ENCODE measurements at regions not wholly inside any gene's neighbourhood (a gene's known extent, or its start where the extent isn't known, plus 50 kb on each side); places are given as distances from the start of the nearest gene placed in this dataset.

DNA sequence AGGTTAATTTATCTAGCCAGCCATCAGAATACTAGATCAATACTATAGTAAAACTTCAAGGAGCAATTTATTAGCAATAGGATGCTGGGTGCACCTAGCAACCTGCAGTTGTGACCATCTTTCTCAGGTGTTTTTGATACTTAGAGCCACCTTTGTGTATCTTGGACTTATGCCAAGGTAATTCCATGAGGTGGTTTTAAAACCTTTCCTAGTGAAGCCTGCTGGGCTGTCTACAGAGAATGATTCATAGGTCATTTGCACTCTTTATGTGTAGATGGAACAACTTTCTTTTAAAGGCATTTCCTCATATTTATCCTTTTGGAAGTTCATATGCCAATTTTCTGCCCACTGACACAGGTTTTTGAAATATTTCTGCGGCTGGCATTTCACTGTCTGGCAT lies 1030.1 kb upstream of the POU3F3 start:
- Mint-ChIP-seq H3K4me3 (no peak overlapping the region), H3K36me3 (ENCODE audit: low read depth) (no peaks in the 10 kb centered on the region), H3K27ac (no peak overlapping the region), H3K27me3 (no peaks in the 10 kb centered on the region), H3K9me3 (peaks cover 14% of the 10 kb centered on the region), H3K4me1 (no peaks in the 10 kb centered on the region)
- intact Hi-C loops (cut with micrococcal nuclease) = no loop called here
- no peak for ATAC-seq (ENCODE audit: low read depth)
- POLR2A ChIA-PET = no interaction called here
- CTCF ChIA-PET = no interaction called here
- TF ChIP-seq, protein P1, sequence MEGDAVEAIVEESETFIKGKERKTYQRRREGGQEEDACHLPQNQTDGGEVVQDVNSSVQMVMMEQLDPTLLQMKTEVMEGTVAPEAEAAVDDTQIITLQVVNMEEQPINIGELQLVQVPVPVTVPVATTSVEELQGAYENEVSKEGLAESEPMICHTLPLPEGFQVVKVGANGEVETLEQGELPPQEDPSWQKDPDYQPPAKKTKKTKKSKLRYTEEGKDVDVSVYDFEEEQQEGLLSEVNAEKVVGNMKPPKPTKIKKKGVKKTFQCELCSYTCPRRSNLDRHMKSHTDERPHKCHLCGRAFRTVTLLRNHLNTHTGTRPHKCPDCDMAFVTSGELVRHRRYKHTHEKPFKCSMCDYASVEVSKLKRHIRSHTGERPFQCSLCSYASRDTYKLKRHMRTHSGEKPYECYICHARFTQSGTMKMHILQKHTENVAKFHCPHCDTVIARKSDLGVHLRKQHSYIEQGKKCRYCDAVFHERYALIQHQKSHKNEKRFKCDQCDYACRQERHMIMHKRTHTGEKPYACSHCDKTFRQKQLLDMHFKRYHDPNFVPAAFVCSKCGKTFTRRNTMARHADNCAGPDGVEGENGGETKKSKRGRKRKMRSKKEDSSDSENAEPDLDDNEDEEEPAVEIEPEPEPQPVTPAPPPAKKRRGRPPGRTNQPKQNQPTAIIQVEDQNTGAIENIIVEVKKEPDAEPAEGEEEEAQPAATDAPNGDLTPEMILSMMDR (IDR thresholded peaks at IDR 0.05) = no peak
- no peak for DNase-seq

DNA sequence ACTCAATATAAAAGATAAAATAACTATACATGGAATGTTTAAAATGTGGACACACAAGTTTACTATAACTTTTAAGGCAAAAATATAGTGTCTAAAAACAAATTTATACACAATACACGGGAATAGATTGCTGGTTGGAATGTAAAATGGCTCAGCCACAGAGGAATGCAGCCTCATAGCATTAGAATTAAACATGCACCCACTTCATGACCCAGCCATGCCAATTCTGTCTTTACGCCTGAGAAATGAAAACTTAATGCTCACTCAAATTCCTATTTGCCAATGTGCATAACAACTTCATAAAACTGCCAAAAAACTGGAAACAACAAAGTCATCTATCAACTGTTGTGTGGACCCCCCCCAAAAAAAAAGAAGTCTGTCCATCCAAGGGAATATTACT lies 1006.6 kb upstream of the POU3F3 start:
- Mint-ChIP-seq H3K4me1 (no peaks in the 10 kb centered on the region), H3K36me3 (ENCODE audit: low read depth) (no peaks in the 10 kb centered on the region), H3K27ac (no peak overlapping the region), H3K4me3 (no peak overlapping the region), H3K27me3 (no peaks in the 10 kb centered on the region), H3K9me3 (peaks cover 16% of the 10 kb centered on the region)
- intact Hi-C loops (cut with micrococcal nuclease) = no loop called here
- ChIA-PET CTCF (no interaction called here), POLR2A (no interaction called here)
- no peak for DNase-seq
- TF ChIP-seq, protein P1 (IDR thresholded peaks at IDR 0.05) = no peak
- no peak for ATAC-seq (ENCODE audit: low read depth)

DNA sequence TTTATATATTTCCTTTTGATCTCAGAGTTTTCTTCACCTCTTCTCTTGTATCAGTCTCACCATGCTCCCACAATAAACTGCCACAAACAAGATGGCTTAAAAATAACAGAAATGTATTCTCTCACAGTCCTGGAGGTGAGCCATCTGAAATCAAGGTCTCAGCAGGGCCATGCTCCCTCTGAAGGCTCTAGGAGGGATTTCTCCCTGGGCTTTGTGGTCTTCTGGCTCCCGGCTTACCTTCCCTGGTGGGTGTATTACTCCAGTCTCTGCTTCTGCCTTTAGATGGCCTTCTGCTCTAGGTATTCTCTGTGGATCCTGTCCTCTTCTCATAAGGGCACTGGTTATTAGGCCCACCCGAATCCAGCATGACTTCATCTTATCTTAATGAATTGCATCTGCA lies 994.7 kb upstream of the POU3F3 start:
- ChIA-PET CTCF (no interaction called here), POLR2A (no interaction called here)
- no peaks in the 10 kb centered on the region for H3K36me3 Mint-ChIP-seq (ENCODE audit: low read depth)
- DNase-seq (no peak), ATAC-seq (ENCODE audit: low read depth) (no peak)
- no peaks in the 10 kb centered on the region for H3K9me3 Mint-ChIP-seq
- TF ChIP-seq, protein P1 (IDR thresholded peaks at IDR 0.05) = no peak
- no peaks in the 10 kb centered on the region for H3K27me3 Mint-ChIP-seq
- H3K4me3 Mint-ChIP-seq = no peak overlapping the region
- intact Hi-C loops (cut with micrococcal nuclease) = no loop called here
- no peaks in the 10 kb centered on the region for H3K4me1 Mint-ChIP-seq
- H3K27ac Mint-ChIP-seq = no peak overlapping the region

DNA sequence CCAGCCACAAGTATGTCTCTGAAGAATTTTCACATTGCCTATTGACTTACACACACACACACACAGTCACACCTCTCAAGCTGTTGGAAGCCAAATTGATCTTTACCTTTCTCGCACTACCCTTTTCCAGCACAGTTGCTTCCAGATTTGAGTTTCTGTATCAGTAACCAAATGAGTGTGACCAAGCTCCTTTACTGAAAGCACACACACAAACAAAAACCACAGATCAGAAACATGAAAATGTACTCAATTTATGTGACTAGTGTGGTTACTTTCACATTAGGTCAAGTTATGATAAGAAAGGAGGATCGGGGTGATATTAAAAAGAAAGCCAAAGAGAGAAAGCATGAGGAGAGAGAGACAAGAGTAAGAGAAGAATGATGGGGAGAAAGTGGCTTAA lies 993.9 kb upstream of the POU3F3 start:
- no peaks in the 10 kb centered on the region for H3K9me3 Mint-ChIP-seq
- H3K27me3 Mint-ChIP-seq = no peaks in the 10 kb centered on the region
- ChIA-PET CTCF (no interaction called here), POLR2A (no interaction called here)
- H3K4me3 Mint-ChIP-seq = no peak overlapping the region
- intact Hi-C loops (cut with micrococcal nuclease) = no loop called here
- H3K36me3 Mint-ChIP-seq (ENCODE audit: low read depth) = no peaks in the 10 kb centered on the region
- no peak for ATAC-seq (ENCODE audit: low read depth)
- TF ChIP-seq, protein P1 (IDR thresholded peaks at IDR 0.05) = no peak
- H3K4me1 Mint-ChIP-seq = no peaks in the 10 kb centered on the region
- no peak for DNase-seq
- H3K27ac Mint-ChIP-seq = no peak overlapping the region

DNA sequence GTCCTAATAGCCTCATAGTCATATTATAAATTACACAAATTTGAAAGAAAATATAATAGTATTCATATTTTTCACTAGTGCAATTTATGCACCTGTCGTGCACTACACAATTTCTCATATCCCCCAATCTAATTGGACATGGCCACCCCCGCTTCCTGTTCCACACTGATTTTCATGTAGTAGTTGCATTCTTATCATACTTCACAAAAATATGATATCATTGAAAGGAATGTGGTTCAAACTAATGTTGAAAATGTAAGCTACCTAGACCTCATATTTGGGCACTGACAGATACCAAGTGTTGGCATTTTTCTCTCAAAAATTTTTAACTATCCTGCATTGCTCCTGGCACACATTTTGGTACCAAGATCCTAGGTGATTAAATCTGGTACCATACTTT lies 985.5 kb upstream of the POU3F3 start:
- H3K27ac Mint-ChIP-seq = no peak overlapping the region

More for the DNA sequence above, 985.5 kb upstream of the POU3F3 start:
- Mint-ChIP-seq H3K27me3 (no peaks in the 10 kb centered on the region), H3K4me1 (no peaks in the 10 kb centered on the region), H3K36me3 (ENCODE audit: low read depth) (no peaks in the 10 kb centered on the region), H3K9me3 (no peaks in the 10 kb centered on the region), H3K4me3 (no peak overlapping the region)
- ATAC-seq (ENCODE audit: low read depth) = no peak
- CTCF ChIA-PET = no interaction called here
- DNase-seq = no peak
- intact Hi-C loops (cut with micrococcal nuclease) = no loop called here
- TF ChIP-seq, protein P1 (IDR thresholded peaks at IDR 0.05) = no peak
- POLR2A ChIA-PET = no interaction called here
